GM19372 (cell line): ENCODE measurements at regions not wholly inside any gene's neighbourhood (a gene's known extent, or its start where the extent isn't known, plus 50 kb on each side); places are given as distances from the start of the nearest gene placed in this dataset.
"Not testable (repeated sequence)": the region's sequence is repeated elsewhere in the genome, so short reads cannot be mapped to it uniquely, and the experiment has no call there.

ENCODE experiments used
- ATAC-seq: cut with Tn5 transposase; IDR thresholded peaks from one replicate; pipeline ENCODE4 v1.9.1; 2021; ENCODE audit warnings: mild to moderate bottlenecking, low read depth, moderate library complexity; ENCODE audit not compliant: unreplicated experiment

DNA sequence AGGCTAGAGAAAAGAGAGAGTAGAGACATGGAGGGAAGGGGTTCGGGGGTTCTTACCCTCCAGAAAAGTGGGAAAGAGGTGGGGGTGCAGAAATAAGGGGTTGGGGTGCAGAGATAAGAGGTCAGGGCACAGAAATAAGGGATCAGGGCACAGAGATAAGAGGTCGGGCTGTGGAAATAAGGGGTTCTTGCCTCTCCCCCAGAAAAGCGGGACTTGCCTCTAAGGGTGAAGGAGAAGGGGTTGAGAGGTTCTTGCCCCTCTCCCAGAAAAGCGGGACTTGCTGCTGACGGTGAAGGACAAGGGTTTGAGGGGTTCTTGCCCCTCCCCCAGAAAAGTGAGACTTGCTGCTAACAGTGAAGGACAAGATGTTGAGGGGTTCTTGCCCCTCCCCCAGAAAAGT, 778.6 kb downstream of the UQCRFS1 start:
- not testable (repeated sequence) for ATAC-seq

- ATAC-seq: not testable (repeated sequence)
Measured at GRCh38 chr19:28433166-28433565, 779.8 kb downstream of the UQCRFS1 start.

DNA sequence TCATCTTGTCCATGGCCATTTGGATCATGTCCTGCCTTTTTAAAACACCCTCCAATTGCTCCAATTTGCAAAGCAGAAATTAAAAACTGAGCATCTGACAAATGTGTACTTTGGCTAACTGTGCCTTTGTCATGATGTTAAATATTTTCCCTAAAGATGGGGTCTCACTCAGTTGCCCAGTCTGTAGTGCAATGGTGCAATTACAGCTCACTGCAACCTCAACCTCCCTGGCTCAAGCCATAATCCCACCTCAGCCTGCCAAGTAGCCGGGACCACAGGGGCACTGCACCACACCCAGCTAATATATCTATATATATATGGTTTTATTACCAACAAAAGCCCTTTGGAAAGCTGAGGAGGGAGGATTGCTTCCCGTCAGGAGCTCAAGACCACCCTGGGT, 782.7 kb downstream of the UQCRFS1 start:
- no peak for ATAC-seq

- no peak for ATAC-seq
Measured at GRCh38 chr19:28429356-28429755, 783.6 kb downstream of the UQCRFS1 start.

- ATAC-seq: no peak
Measured at GRCh38 chr19:28428663-28429348, 784.1 kb downstream of the UQCRFS1 start.

DNA sequence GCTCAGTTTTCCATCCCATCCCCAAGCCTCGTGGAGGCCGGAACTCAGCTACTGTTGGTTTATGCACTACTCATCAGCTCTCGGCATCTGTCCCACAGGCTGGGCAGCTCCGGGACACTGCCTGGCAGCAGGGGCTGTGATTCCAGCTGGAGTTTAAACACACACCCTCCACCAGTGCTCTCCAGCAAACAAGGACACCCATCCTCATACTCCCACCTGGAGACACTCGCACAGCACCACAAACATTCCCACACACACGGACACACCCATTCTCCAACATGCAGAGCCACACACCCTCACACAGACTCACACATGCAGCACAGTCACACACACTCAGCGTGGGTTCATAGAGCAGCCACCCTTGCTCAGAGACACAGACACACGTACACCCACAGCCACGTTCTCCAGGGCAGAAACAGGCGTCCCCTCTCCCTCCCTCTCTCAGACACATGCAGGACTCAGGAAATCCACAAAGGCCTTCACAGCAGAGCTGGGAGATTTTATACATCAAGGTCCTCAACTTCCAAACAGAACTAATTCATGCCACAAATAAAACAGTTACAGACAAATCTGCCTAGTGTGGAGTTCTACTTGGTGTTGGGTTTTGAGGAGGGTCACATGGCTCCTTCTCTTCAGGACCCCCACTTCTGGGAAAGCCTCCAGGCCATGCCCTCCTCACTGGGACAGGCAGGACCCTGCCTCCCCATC, 785.4 kb downstream of the UQCRFS1 start:
- no peak for ATAC-seq

DNA sequence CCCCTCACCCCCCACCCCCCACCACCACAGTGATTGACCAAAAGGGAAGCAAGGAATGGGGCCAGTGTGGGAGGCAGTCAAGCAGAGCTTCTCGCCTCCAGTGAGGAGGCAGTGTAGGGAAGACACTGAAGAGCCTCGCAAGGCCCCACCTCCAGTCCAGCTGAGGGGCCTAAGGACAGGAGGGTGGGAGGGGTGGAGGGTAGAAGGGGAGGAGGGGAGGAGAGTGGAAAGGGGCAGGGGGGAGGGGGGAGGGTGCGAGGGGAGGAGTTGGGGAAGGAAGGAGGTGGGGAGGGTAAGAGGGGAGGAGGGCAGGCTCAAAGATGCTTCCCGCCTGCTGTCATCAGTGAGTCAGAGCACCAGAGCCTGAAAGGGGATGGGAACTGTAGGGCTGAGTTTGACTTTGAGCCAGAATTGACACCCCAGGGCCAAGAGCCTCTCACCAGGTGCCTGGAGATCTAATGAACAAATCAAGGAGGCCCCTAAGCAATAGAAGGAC, 786.2 kb downstream of the UQCRFS1 start:
- no peak for ATAC-seq

DNA sequence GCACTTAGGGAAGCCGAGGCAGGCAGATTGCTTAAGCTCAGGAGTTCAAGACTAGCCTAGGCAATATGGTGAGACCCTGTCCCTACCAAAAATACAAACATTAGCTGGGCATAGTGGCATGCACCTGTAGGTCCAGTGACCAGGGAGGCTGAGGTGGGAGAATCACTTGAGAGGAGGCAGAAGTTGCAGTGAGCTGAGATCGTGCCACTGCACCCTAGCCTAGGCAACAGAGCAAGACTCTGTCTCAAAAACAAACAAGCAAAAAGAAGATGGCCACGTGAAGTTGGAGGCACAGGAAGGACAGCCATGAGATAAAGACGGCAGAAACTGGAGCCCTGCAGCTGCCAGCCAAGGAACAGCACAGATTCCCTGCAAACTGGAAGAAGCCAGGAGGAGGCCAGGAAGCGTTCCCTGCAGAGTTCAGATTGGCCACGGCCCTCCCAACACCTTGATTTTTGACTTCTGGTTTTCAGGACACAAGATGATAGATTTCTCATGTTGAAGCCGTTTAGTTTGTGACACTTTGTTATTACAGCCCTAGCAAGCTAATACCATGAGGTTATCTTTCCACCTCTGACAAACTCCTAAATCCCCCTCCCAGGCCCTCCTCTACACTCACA, 786.7 kb downstream of the UQCRFS1 start:
- no peak for ATAC-seq

GRCh38 chr19:28425046-28425931, 787.7 kb downstream of the UQCRFS1 start:
- no peak for ATAC-seq

DNA sequence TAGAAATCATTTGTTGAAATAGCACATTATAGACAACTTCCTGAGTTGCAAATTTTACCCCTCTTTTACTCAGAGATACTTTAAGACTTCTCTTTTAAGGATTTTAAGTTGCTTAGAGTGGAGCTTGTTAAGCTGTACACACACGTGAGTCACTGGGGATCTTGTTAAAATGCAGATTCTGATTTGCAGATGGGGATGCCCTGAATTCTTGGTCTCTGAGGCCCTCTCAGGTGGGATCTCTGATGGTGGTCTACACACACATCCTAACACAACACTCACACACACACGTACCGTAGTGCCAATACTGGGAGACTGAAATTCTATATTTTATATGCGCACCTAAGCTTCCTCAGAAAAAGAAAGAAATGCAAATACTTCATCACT, 788.3 kb downstream of the UQCRFS1 start:
- ATAC-seq: no peak

- no peak for ATAC-seq
Measured at GRCh38 chr19:28424077-28424476, 788.9 kb downstream of the UQCRFS1 start.

GRCh38 chr19:28422791-28423650, 789.9 kb downstream of the UQCRFS1 start:
- ATAC-seq: no peak

GRCh38 chr19:28422046-28422445, 790.9 kb downstream of the UQCRFS1 start:
- no peak for ATAC-seq

DNA sequence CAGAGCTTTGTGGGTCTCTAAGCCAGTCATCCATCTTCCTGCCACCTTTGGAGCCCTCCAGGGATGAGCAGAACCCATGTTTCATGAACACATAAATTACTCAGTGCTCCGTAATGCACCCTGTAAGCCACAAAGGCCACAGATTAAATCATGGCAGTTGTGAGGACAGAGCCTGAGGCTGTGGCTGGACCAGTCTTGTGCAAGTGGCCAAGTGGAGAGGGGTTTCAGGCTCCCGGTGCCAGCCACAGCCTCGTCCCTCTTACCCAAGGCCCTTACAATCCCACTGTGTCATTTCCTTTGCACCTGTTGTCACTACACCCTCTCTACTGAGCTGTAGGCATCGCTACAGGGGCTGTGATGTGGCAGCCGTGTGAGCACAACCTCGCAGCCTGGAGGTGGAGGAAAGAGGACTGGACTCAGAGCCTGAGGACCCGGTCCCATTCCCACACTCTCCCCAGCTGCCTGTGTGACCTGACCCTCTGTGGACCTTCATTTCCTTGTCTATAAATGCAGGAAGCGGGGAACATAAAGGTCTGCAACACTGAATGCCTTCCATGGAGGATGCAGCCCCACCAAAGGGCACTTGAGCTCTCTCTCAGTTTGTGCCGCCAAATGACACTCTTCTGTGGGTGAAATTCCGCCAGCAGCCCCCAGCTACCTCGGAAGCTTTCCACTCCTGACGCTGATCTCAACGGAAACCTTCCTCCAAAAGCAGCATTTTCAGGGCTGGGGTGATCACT, 792.0 kb downstream of the UQCRFS1 start:
- no peak for ATAC-seq

DNA sequence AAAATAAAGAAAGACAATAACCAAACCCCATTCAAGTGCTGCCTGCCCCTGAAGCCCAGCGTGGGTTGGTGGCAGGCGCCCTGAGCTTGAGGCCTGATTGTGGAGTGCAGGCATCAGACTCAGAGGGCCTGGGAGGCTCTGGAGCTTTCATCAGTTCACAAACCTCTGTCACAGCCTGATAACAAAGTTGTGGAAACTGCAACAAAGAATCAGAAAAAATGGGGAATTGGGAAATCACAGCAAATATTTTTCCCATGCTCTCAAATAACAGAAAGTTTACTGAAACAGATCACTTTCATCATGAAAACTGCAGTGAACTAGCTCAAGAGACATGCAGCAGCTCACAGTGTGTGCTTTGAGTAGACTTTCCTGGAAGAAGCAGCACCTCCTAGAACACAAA, 793.6 kb downstream of the UQCRFS1 start:
- ATAC-seq: no peak

GRCh38 chr19:28417361-28417760, 795.6 kb downstream of the UQCRFS1 start:
- no peak for ATAC-seq

GRCh38 chr19:28416245-28416644, 796.7 kb downstream of the UQCRFS1 start:
- ATAC-seq: no peak

DNA sequence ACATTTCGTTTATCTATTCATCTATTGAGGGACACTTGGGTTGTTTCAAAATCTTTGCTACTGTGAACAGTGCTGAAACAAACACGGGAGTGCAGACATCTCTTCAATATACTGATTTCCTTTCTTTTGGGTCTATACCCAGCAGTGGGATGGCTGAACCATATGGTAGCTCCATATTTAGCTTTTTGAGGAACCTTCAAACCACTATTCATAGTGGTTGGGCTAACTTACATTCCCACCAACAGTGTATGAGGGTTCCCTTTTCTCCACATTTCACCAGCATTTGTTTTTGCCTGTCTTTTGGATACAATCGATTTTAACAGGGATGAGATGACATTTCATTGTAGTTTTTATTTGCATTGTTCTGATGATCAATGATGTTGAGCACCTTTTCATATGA, 798.2 kb downstream of the UQCRFS1 start:
- ATAC-seq: no peak

- ATAC-seq: no peak
Measured at GRCh38 chr19:28409859-28410258, 803.1 kb downstream of the UQCRFS1 start.
